H1 (cell line): ENCODE measurements at regions not wholly inside any gene's neighbourhood (a gene's known extent, or its start where the extent isn't known, plus 50 kb on each side); places are given as distances from the start of the nearest gene placed in this dataset.
"Not testable (repeated sequence)": the region's sequence is repeated elsewhere in the genome, so short reads cannot be mapped to it uniquely, and the experiment has no call there.

Source experiments
- SUZ12 ChIP-seq: fragments of 200-600 bp; sonication (generic); IDR thresholded peaks from 2 replicates; pipeline ENCODE4 v1.6.1; 2012; ENCODE audit warnings: mild to moderate bottlenecking, inconsistent platforms, low read length, moderate library complexity, mixed read lengths
- TF ChIP-seq, protein P1 (sequence below), 3 experiments: IDR thresholded peaks; 1 replicate in 2 of 3; 2 replicates in 1 of 3; pipeline versions ENCODE4 v1.5.1 to v1.6.1; 2011; ENCODE audit warnings: low read length in 3 of 3, mild to moderate bottlenecking in 3 of 3, inconsistent platforms in 2 of 3, low read depth in 1 of 3, moderate library complexity in 1 of 3; ENCODE audit not compliant: insufficient read depth in 1 of 3; ENCODE audit errors: control extremely low read depth in 1 of 3

DNA sequence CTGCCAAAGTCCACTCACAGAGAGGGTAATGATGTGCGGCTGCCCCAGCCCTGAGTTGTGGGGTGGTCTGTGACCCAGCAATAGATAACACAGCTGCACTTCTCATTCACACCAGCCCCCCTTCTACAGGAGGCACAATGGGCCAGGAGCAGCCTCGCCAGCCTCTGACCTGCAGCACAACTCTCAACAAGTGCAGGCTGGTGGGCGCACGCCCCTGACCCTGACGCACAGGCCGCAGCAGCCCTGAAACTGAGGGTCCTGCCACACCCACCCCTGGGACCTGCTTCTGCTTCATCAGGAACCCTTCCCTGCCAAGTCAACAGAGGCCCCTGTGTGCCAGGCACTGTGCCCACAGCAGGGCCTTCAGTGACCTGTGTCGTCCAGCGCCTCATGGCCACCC lies 5402.2 kb upstream of the TPTE start:
- TF ChIP-seq, protein P1, sequence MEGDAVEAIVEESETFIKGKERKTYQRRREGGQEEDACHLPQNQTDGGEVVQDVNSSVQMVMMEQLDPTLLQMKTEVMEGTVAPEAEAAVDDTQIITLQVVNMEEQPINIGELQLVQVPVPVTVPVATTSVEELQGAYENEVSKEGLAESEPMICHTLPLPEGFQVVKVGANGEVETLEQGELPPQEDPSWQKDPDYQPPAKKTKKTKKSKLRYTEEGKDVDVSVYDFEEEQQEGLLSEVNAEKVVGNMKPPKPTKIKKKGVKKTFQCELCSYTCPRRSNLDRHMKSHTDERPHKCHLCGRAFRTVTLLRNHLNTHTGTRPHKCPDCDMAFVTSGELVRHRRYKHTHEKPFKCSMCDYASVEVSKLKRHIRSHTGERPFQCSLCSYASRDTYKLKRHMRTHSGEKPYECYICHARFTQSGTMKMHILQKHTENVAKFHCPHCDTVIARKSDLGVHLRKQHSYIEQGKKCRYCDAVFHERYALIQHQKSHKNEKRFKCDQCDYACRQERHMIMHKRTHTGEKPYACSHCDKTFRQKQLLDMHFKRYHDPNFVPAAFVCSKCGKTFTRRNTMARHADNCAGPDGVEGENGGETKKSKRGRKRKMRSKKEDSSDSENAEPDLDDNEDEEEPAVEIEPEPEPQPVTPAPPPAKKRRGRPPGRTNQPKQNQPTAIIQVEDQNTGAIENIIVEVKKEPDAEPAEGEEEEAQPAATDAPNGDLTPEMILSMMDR (IDR thresholded peaks at IDR 0.05; ENCODE audit: control extremely low read depth in 1 of 3, insufficient read depth in 1 of 3, low read depth in 1 of 3, low read length in 3 of 3): not testable (repeated sequence)
- TF ChIP-seq SUZ12: not testable (repeated sequence)
